WI38 (cell line): ENCODE measurements at regions not wholly inside any gene's neighbourhood (a gene's known extent, or its start where the extent isn't known, plus 50 kb on each side); places are given as distances from the start of the nearest gene placed in this dataset.

Experiments used
- H3K4me3 ChIP-seq: 2 replicates; pipeline ENCODE4 v1.5.1; 2011; ENCODE audit warnings: low read depth, mild to moderate bottlenecking, control low read depth, low read length
- TF ChIP-seq, protein P1 (sequence below): IDR thresholded peaks from 2 replicates; pipeline ENCODE4 v1.5.1; 2012; ENCODE audit warnings: low read depth, mild to moderate bottlenecking, control low read depth, low read length

DNA sequence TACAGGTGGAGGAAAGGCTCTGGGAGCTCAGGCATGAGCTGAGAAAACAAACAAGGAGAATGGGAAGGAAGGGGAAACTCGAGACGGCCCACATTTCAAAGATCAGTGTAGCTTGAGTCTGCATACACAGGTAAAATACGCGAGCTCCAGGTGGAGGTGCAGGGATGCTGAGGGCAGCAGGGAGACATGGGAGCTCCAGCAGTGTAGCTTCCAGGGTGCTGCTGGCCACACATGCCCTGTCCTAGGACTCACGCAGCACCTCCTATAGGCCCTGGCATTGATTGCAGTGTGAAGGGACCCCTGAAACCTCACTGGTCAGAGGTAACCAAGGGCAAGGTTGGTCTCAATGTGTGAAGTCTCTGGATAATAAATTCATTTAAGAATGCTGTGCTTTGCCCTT, 362.8 kb upstream of the HS6ST1 start:
- TF ChIP-seq, protein P1, sequence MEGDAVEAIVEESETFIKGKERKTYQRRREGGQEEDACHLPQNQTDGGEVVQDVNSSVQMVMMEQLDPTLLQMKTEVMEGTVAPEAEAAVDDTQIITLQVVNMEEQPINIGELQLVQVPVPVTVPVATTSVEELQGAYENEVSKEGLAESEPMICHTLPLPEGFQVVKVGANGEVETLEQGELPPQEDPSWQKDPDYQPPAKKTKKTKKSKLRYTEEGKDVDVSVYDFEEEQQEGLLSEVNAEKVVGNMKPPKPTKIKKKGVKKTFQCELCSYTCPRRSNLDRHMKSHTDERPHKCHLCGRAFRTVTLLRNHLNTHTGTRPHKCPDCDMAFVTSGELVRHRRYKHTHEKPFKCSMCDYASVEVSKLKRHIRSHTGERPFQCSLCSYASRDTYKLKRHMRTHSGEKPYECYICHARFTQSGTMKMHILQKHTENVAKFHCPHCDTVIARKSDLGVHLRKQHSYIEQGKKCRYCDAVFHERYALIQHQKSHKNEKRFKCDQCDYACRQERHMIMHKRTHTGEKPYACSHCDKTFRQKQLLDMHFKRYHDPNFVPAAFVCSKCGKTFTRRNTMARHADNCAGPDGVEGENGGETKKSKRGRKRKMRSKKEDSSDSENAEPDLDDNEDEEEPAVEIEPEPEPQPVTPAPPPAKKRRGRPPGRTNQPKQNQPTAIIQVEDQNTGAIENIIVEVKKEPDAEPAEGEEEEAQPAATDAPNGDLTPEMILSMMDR = no peak

DNA sequence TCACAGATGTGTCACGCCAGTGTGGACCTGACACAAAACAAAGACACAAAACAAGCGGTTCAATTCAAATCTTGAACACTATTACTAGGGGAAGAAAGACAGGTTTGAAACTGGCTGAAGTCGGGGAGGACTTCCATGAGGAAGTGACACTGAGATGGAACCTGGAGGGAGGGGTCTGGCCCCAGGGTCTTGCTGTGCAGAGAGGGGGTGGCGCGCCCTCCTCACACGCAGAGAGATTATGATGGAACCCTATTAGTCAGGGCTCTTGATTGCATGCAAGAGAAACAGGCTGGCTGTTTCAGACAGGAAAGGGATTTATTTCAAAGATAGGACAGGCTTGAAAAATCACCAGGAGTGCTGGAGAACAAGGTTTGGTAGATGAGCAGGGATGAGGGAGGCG, 363.6 kb upstream of the HS6ST1 start:
- TF ChIP-seq, protein P1 = no peak

More for the DNA sequence above, 362.8 kb upstream of the HS6ST1 start:
- H3K4me3 ChIP-seq = no peak overlapping the region

DNA sequence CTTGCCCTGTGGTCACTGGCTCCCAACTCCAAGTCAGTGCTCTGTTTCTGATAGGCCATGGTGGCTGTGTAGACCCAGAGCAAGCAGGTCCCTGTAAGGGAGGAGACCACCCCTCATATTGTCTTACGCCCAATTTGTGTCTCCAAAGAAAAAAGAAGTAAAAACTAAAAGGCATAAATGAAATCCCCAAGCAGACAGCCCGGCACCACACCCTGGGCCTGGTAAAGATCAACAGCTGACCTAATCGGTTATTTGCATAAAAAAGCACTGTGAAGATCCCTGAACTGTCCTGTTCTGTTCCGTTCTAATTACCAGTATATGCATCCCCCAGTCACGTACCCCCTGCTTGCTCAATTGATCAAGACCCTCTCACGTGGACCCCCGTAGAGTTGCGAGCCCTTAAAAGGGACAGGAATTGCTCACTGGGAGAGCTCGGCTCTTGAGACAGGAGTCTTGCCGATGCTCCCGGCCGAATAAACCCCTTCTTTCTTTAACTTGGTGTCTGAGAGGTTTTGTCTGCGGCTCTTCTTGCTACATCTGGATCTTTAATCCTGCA, 364.1 kb upstream of the HS6ST1 start:
- TF ChIP-seq, protein P1 = no peak
- no peak overlapping the region for H3K4me3 ChIP-seq

More for the DNA sequence above, 363.6 kb upstream of the HS6ST1 start:
- H3K4me3 ChIP-seq = no peak overlapping the region

DNA sequence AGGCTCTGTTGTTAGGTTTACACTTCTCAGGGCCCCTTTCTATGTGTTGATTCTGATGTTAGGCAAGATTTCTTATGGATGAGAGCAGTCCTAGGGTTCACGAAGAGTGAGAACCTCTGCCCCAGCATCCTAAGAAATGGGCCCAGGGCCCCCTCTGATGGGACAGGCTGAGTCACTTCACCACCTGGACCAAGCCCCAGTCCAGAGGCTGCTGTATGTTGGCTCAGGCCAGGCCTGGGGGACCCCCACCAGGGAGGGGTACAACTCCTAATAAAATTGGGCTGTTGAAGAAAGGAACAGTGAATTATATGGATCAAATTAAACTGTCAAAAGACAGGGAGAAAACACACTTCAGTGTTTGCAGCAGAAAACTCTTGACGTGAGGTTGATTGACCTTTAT, 365.9 kb upstream of the HS6ST1 start:
- TF ChIP-seq, protein P1 = no peak
- no peak overlapping the region for H3K4me3 ChIP-seq

DNA sequence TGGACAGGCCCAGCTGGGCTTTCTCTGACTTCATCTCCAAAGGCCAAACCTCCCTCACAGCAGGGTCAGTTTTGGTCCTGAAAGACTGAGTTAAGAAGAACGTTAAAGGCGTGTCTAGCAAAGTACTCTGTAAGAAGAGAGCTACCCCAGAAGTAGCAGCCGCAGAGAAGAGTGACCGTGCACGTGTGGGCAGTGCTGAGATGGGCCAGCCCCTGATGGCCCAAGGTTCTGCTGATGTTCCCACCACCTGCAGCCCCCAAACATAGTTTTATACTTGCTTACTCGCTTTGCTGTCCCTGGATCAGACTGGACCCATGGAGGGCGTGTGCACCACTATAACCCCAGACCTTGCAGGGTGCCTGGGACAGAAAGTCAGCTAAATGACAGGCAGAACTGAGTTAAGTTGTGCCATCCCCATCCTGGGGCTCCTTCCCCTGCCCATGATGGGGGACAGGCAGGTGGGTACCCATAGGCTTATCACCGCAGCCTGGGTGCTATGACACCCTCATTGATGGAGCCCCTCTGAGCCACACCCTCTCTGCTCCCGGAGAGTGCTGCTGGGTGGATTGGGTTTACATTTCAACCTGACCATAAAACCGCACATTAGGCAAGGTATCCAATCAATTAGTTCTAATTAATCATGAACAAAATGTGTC, 367.3 kb upstream of the HS6ST1 start:
- no peak overlapping the region for H3K4me3 ChIP-seq
- TF ChIP-seq, protein P1 = no peak

DNA sequence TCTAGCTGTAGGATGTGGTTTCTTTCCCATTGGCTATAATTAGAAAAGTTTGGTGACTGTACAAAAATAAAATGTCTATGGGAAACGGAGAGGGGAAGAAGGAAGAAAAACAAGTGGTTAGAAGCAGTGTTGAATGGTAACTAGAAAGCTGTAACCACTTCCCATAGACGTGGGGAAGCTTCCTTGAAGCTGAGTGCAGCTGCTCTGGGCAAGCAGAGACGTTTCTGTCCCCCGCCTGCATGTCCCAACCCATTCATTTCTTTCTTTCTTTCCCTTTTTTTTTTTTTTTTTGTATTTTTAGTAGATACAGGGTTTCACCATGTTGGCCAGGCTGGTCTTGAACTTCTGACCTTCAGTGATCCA, 367.8 kb upstream of the HS6ST1 start:
- H3K4me3 ChIP-seq = no peak overlapping the region
- TF ChIP-seq, protein P1 = no peak

DNA sequence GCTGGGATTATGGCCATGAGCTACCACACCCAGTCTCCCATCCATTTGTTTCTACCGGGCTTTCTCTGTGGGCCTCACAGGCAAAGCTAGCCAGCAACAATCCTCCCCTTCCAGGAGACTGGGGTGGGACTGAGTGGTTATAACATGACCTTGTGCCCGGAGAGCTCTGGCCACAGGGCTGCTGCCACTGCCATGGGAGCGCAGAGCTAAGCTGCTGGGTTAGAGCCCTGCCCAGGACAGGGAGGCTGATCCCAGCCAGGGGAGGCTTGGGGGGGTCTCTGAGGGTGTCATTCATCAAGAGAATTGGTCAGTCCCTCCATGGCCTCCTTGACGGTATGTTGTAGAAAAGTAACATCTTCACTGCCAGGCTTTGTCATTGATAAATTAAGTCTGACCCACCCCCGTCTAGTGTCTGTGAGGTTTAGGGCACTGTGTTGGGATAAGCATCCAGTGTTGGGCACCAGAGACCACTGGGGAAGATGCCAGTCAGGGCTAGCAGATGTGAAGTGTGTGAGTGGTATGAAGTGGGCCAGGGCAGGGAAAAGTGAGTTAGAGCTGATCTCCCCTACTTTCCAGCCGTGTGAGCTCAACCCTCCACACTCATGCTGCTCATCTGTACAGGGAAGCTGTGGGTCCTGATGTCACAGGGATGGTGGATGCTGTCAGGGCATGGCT, 368.4 kb upstream of the HS6ST1 start:
- TF ChIP-seq, protein P1 = no peak
- H3K4me3 ChIP-seq = no peak overlapping the region
